H9 (cell line): ENCODE measurements at regions not wholly inside any gene's neighbourhood (a gene's known extent, or its start where the extent isn't known, plus 50 kb on each side); places are given as distances from the start of the nearest gene placed in this dataset.
A peak's percentile ranks its signal among the peaks of the same experiment; 100 is the strongest.

Experiments
- DNase-seq: peaks from one replicate; pipeline ENCODE4 v3.0.0-alpha.2; 2017
- H2AFZ ChIP-seq: one replicate; pipeline ENCODE4 v1.6.1; 2013; ENCODE audit warnings: mild to moderate bottlenecking, low read length, control low read depth, moderate library complexity
- H2AK5ac ChIP-seq: 2 replicates; pipeline ENCODE4 v1.6.1; 2013; ENCODE audit warnings: low read length, control low read depth, mixed read lengths; ENCODE audit not compliant: insufficient read length
- H2BK120ac ChIP-seq: one replicate; pipeline ENCODE4 v1.6.1; 2013; ENCODE audit warnings: low read depth, mild to moderate bottlenecking, low read length, control low read depth, inconsistent platforms; ENCODE audit not compliant: poor library complexity, severe bottlenecking
- H2BK12ac ChIP-seq: 2 replicates; pipeline ENCODE4 v1.6.1; 2013; ENCODE audit warnings: low read length, control low read depth, mixed read lengths, low read depth; ENCODE audit not compliant: insufficient read length
- H2BK15ac ChIP-seq: 2 replicates; pipeline ENCODE4 v1.6.1; 2013; ENCODE audit warnings: low read depth, low read length, control low read depth
- H2BK20ac ChIP-seq: one replicate; pipeline ENCODE4 v1.6.1; 2013; ENCODE audit warnings: low read depth, mild to moderate bottlenecking, low read length, control low read depth, inconsistent platforms; ENCODE audit not compliant: poor library complexity, severe bottlenecking
- H2BK5ac ChIP-seq: 2 replicates; pipeline ENCODE4 v1.6.1; 2013; ENCODE audit warnings: low read length, control low read depth, mixed read lengths; ENCODE audit not compliant: insufficient read length
- H3K14ac ChIP-seq: 2 replicates; pipeline ENCODE4 v1.6.1; 2013; ENCODE audit warnings: low read length, control low read depth; ENCODE audit not compliant: insufficient read depth
- H3K18ac ChIP-seq: 2 replicates; pipeline ENCODE4 v1.6.1; 2013; ENCODE audit warnings: low read depth, mild to moderate bottlenecking, mixed read lengths, low read length, control low read depth; ENCODE audit not compliant: insufficient read length
- H3K23ac ChIP-seq: 2 replicates; pipeline ENCODE4 v1.6.1; 2013; ENCODE audit warnings: low read length, control low read depth, mixed read lengths, low read depth; ENCODE audit not compliant: insufficient read length
- H3K23me2 ChIP-seq: 2 replicates; pipeline ENCODE4 v1.6.1; 2013; ENCODE audit warnings: low read depth, mild to moderate bottlenecking, mixed read lengths, low read length, control low read depth; ENCODE audit not compliant: insufficient read length, poor library complexity, severe bottlenecking
- H3K27ac ChIP-seq: 2 replicates; pipeline ENCODE4 v1.5.1; 2013; ENCODE audit warnings: low read length, control low read depth, mixed read lengths, low read depth; ENCODE audit not compliant: insufficient read length
- H3K27me3 ChIP-seq: 2 replicates; pipeline ENCODE4 v1.6.1; 2013; ENCODE audit warnings: low read length, control low read depth, inconsistent platforms; ENCODE audit not compliant: insufficient read depth
- H3K4ac ChIP-seq: 2 replicates; pipeline ENCODE4 v1.6.1; 2013; ENCODE audit warnings: low read depth, mild to moderate bottlenecking, control low read depth, inconsistent platforms, low read length, moderate library complexity
- H3K4me1 ChIP-seq: 2 replicates; pipeline ENCODE4 v1.6.1; 2013; ENCODE audit warnings: low read length, control low read depth, inconsistent platforms; ENCODE audit not compliant: insufficient read depth
- H3K4me2 ChIP-seq: 2 replicates; pipeline ENCODE4 v1.6.1; 2013; ENCODE audit warnings: low read length, control low read depth, mixed read lengths; ENCODE audit not compliant: insufficient read length, insufficient read depth
- H3K56ac ChIP-seq: 2 replicates; pipeline ENCODE4 v1.6.1; 2013; ENCODE audit warnings: low read depth, mild to moderate bottlenecking, mixed read lengths, low read length, control low read depth; ENCODE audit not compliant: insufficient read length
- H3K79me1 ChIP-seq: 2 replicates; pipeline ENCODE4 v1.6.1; 2013; ENCODE audit warnings: low read depth, mild to moderate bottlenecking, moderate library complexity, low read length, control low read depth, inconsistent platforms; ENCODE audit not compliant: insufficient read depth, poor library complexity, severe bottlenecking
- H3K79me2 ChIP-seq: 2 replicates; pipeline ENCODE4 v1.6.1; 2013; ENCODE audit warnings: low read length, control low read depth, inconsistent platforms; ENCODE audit not compliant: insufficient read depth
- H3K9ac ChIP-seq: 2 replicates; pipeline ENCODE4 v1.6.1; 2013; ENCODE audit warnings: low read length, control low read depth, mixed read lengths; ENCODE audit not compliant: insufficient read length; ENCODE audit errors: extremely low read depth
- H3K9me3 ChIP-seq: one replicate; pipeline ENCODE4 v1.6.1; 2013; ENCODE audit warnings: low read depth, low read length, inconsistent platforms; ENCODE audit not compliant: control insufficient read depth
- H3T11ph ChIP-seq: one replicate; pipeline ENCODE4 v1.6.1; 2013; ENCODE audit warnings: mild to moderate bottlenecking, low read length, control low read depth, inconsistent platforms
- H4K20me1 ChIP-seq: one replicate; pipeline ENCODE4 v1.6.1; 2013; ENCODE audit not compliant: control insufficient read depth, insufficient read length, insufficient read depth
- H4K5ac ChIP-seq: 2 replicates; pipeline ENCODE4 v1.6.1; 2013; ENCODE audit warnings: low read depth, mild to moderate bottlenecking, mixed read lengths, low read length, control low read depth; ENCODE audit not compliant: insufficient read length
- H4K8ac ChIP-seq: replicated peaks from 2 replicates; pipeline ENCODE4 v1.6.1; 2013; ENCODE audit warnings: low read length, control low read depth, mixed read lengths, low read depth; ENCODE audit not compliant: insufficient read length
- H4K91ac ChIP-seq: 2 replicates; pipeline ENCODE4 v1.6.1; 2013; ENCODE audit warnings: low read depth, mild to moderate bottlenecking, moderate library complexity, mixed read lengths, low read length, control low read depth; ENCODE audit not compliant: insufficient read length
- H3K27ac Mint-ChIP-seq, 3 experiments: 2 replicates in 2 of 3; 3 replicates in 1 of 3; pipeline ENCODE4 v1.8.0; 2020 to 2021; ENCODE audit warnings: mixed read lengths in 3 of 3, mild to moderate bottlenecking in 1 of 3, moderate library complexity in 1 of 3
- H3K27me3 Mint-ChIP-seq: 2 replicates; pipeline ENCODE4 v1.8.0; 2021; ENCODE audit warnings: low read depth, mild to moderate bottlenecking, moderate library complexity, mixed read lengths
- H3K36me3 Mint-ChIP-seq, 3 experiments: 2 replicates in 2 of 3; 3 replicates in 1 of 3; pipeline ENCODE4 v1.8.0; 2020 to 2021; ENCODE audit warnings: low read depth in 3 of 3, mixed read lengths in 3 of 3; ENCODE audit not compliant: insufficient read depth in 1 of 3
- H3K4me1 Mint-ChIP-seq, 2 experiments: 2 replicates each; pipeline ENCODE4 v1.8.0; 2020; ENCODE audit warnings: mixed read lengths in 2 of 2
- H3K4me3 Mint-ChIP-seq, 2 experiments: 2 replicates in 1 of 2; 3 replicates in 1 of 2; pipeline ENCODE4 v1.8.0; 2020 to 2021; ENCODE audit warnings: mild to moderate bottlenecking in 2 of 2, mixed read lengths in 2 of 2, moderate library complexity in 1 of 2
- H3K9me3 Mint-ChIP-seq, 2 experiments: 2 replicates in 1 of 2; 3 replicates in 1 of 2; pipeline ENCODE4 v1.8.0; 2020; ENCODE audit warnings: mild to moderate bottlenecking in 2 of 2, mixed read lengths in 2 of 2, moderate library complexity in 1 of 2
- CTCF ChIP-seq: fragments of 200-600 bp; sonication (generic); conservative IDR thresholded peaks from 3 replicates; pipeline ENCODE4 v1.8.0; 2021; ENCODE audit warnings: antibody characterized with exemption, mild to moderate bottlenecking
- WGBS: extraction: QIAGEN DNeasy Blood & Tissue Kit; methylation state at CpG from one replicate; pipeline ENCODE4 v1.1.7; 2013; ENCODE audit warnings: missing lambda C conversion rate, low lambda C conversion rate, mixed read lengths; ENCODE audit not compliant: insufficient read length; ENCODE audit errors: extremely low coverage; 5-methylcytosine and 5-hydroxymethylcytosine counted together

- Mint-ChIP-seq H3K27ac (peak overlapping the region; percentile 50 to 82 (median 71); a peak in 5 of 7 replicates), H3K4me3 (no peak overlapping the region; a peak in 1 of 5 replicates), H3K27me3 (no peaks in the 10 kb centered on the region), H3K9me3 (no peaks in the 10 kb centered on the region), H3K36me3 (no peaks in the 10 kb centered on the region), H3K4me1 (peaks cover 23 to 25% of the 10 kb centered on the region in 2 experiments)
- Histone ChIP-seq H4K5ac (no peak overlapping the region), H4K91ac (no peak overlapping the region), H2BK12ac (no peak overlapping the region), H3K9ac (no peak overlapping the region), H2AK5ac (no peak overlapping the region), H3K14ac (no peak overlapping the region), H2BK15ac (no peak overlapping the region), H3K27me3 (no peaks in the 10 kb centered on the region), H3K4me1 (peaks cover 6% of the 10 kb centered on the region; the same call in 1 of the 2 replicates), H3K23me2 (no peaks in the 10 kb centered on the region), H3K23ac (no peak overlapping the region), H3K79me2 (no peaks in the 10 kb centered on the region), H2BK120ac (no peak overlapping the region), H2BK5ac (no peak overlapping the region), H3K9me3 (no peaks in the 10 kb centered on the region), H3K4ac (no peak overlapping the region), H3K18ac (no peak overlapping the region), H3K56ac (no peak overlapping the region), H3K4me2 (no peak overlapping the region), H3T11ph (no peak overlapping the region), H3K27ac (no peak overlapping the region), H2AFZ (no peak overlapping the region), H2BK20ac (no peak overlapping the region), H4K8ac (no peak overlapping the region), H3K79me1 (no peaks in the 10 kb centered on the region), H4K20me1 (no peaks in the 10 kb centered on the region)
- no peak for DNase-seq
- no peak for TF ChIP-seq CTCF
- no CpG with 5 or more reads among the region's 2 CpGs for WGBS
Observed at GRCh38 chr4:127503111-127503510, 129.6 kb upstream of the INTU start.
